ENCODE measurements at regions not wholly inside any gene's neighbourhood (a gene's known extent, or its start where the extent isn't known, plus 50 kb on each side); places are given as distances from the start of the nearest gene placed in this dataset.

DNA sequence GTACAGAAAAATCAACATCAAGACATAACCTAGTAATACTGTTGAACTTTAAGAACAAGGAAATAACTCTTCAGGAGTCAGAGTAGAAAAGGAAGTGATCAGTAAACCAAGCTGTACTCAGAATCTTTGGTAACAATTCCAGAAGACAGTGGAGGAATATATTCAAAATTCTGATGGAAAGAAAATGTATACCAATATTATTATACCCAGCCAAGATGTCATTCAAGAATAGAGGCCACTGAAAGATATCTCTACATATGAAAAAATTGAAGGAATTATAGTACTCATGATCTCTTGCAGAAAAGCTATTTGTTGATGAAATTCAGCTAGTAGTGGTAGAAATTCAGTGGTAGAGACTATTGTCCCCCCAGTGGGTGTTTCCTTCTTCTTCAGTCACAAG is 182.6 kb upstream of the ZMIZ1 start:
- no peak for ATAC-seq
- H3K36me3 ChIP-seq, result no peaks in the 10 kb centered on the region
- H3K4me3 ChIP-seq, result no peak overlapping the region
- no peaks in the 10 kb centered on the region for H3K27me3 ChIP-seq
- DNase-seq, result no peak
- peaks cover 0 to 4% (median 0%) of the 10 kb centered on the region in 4 donors for H3K9me3 ChIP-seq
- no peaks in the 10 kb centered on the region for H3K4me1 ChIP-seq
- intact Hi-C loops (cut with DNase I), result no loop called here
- H3K27ac ChIP-seq, result no peak overlapping the region
- no peak for TF ChIP-seq POLR2A (IDR thresholded peaks at IDR 0.05)
- TF ChIP-seq, protein P1, sequence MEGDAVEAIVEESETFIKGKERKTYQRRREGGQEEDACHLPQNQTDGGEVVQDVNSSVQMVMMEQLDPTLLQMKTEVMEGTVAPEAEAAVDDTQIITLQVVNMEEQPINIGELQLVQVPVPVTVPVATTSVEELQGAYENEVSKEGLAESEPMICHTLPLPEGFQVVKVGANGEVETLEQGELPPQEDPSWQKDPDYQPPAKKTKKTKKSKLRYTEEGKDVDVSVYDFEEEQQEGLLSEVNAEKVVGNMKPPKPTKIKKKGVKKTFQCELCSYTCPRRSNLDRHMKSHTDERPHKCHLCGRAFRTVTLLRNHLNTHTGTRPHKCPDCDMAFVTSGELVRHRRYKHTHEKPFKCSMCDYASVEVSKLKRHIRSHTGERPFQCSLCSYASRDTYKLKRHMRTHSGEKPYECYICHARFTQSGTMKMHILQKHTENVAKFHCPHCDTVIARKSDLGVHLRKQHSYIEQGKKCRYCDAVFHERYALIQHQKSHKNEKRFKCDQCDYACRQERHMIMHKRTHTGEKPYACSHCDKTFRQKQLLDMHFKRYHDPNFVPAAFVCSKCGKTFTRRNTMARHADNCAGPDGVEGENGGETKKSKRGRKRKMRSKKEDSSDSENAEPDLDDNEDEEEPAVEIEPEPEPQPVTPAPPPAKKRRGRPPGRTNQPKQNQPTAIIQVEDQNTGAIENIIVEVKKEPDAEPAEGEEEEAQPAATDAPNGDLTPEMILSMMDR (IDR thresholded peaks at IDR 0.05), result no peak

DNA sequence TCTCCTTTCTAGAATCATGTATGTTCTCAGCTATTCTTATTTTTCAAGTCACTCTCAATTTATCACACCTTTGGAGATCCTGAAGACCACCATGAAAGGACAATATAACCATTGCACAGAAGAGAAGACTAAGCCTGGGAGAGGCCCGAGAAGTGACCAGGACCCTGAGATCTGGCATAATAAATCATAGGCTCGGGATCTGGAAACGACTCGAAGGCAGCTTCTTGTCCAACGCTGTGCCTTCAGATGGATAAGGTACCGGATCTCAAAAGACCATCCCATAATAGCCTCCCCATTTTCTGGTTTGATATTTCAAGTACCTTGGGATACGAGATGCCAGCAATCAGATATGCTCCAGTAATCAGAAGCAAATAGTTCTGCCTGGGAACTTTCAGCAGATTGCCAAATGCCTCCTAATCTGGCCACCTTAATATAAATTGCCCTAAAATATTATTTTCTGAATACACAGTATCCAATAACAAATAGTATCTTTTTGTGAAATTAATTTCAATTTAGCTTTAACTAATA is 179.2 kb upstream of the ZMIZ1 start:
- ATAC-seq (no peak), DNase-seq (no peak)
- 93% methylated on average over 7 of the region's 7 CpGs for WGBS (ENCODE audit: insufficient coverage, low coverage, low lambda C conversion rate, missing lambda C conversion rate)
- no peaks in the 10 kb centered on the region for H3K27me3 ChIP-seq
- H3K9me3 ChIP-seq, result peaks cover 0 to 4% (median 0%) of the 10 kb centered on the region in 4 donors
- H3K36me3 ChIP-seq, result no peaks in the 10 kb centered on the region
- TF ChIP-seq, protein P1 (IDR thresholded peaks at IDR 0.05), result no peak
- no peak for TF ChIP-seq POLR2A (IDR thresholded peaks at IDR 0.05)
- no peak overlapping the region for H3K27ac ChIP-seq
- intact Hi-C loops (cut with DNase I), result no loop called here
- H3K4me1 ChIP-seq, result no peaks in the 10 kb centered on the region
- no peak overlapping the region for H3K4me3 ChIP-seq

DNA sequence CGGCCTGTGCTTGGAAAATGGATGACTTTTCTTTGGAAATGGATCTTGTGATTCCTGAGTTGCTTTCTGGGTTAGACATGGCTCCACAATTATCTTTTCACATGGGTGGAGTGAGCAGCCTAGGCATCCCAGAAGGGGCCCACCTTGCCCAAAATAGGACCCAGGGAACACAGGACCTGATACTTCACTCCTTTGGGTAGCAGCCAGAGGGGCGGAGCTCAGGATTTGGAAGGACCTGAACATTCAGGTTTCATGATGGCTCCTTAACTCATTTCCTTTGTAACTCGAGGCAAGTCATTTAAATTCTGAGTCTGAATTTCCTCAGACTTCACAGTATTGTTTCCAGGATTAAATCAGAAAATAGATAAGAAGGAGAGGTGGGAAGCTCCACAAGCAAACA is 178.3 kb upstream of the ZMIZ1 start:
- TF ChIP-seq POLR2A (IDR thresholded peaks at IDR 0.05), result no peak
- TF ChIP-seq, protein P1 (IDR thresholded peaks at IDR 0.05), result no peak
- H3K4me1 ChIP-seq, result no peaks in the 10 kb centered on the region
- ATAC-seq (no peak), DNase-seq (no peak)
- H3K9me3 ChIP-seq, result peaks cover 0 to 4% (median 0%) of the 10 kb centered on the region in 4 donors
- intact Hi-C loops (cut with DNase I), result no loop called here
- no peaks in the 10 kb centered on the region for H3K27me3 ChIP-seq
- 71% methylated on average over 3 of the region's 3 CpGs for WGBS (ENCODE audit: insufficient coverage, low coverage, low lambda C conversion rate, missing lambda C conversion rate)
- no peak overlapping the region for H3K27ac ChIP-seq
- no peaks in the 10 kb centered on the region for H3K36me3 ChIP-seq
- no peak overlapping the region for H3K4me3 ChIP-seq

DNA sequence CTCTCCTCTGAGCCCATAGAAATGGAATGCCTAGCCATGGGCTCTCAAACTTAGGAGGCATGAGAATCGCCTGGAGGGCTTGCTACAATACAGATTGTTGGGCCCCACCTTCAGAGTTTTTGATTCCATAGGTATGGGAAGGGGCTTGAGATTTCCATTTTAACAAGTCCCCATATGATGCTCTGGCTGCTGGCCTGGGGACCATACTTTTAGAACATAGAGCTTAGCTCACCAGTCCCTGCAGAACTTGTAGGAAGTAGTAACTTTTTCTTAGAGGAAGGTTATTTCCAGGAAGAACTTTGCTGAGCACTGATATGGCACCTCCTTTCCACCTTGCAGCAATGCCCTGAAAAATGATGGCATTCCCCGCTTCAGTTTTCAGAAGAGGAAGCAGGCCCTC is 177.0 kb upstream of the ZMIZ1 start:
- WGBS (ENCODE audit: insufficient coverage, low coverage, low lambda C conversion rate, missing lambda C conversion rate), result 100% methylated on average over 1 of the region's 2 CpGs
- H3K4me3 ChIP-seq, result no peak overlapping the region
- intact Hi-C loops (cut with DNase I), result no loop called here

More for the DNA sequence above, 177.0 kb upstream of the ZMIZ1 start:
- no peak for TF ChIP-seq POLR2A (IDR thresholded peaks at IDR 0.05)
- TF ChIP-seq, protein P1 (IDR thresholded peaks at IDR 0.05), result no peak
- Histone ChIP-seq H3K36me3 (no peaks in the 10 kb centered on the region), H3K4me1 (no peaks in the 10 kb centered on the region), H3K27ac (no peak overlapping the region), H3K27me3 (no peaks in the 10 kb centered on the region), H3K9me3 (no peaks in the 10 kb centered on the region)
- no peak for ATAC-seq
- DNase-seq, result no peak

Measured in right lobe of liver (tissue), 6 donors.